ENCODE measurements at regions not wholly inside any gene's neighbourhood (a gene's known extent, or its start where the extent isn't known, plus 50 kb on each side); places are given as distances from the start of the nearest gene placed in this dataset.

DNA sequence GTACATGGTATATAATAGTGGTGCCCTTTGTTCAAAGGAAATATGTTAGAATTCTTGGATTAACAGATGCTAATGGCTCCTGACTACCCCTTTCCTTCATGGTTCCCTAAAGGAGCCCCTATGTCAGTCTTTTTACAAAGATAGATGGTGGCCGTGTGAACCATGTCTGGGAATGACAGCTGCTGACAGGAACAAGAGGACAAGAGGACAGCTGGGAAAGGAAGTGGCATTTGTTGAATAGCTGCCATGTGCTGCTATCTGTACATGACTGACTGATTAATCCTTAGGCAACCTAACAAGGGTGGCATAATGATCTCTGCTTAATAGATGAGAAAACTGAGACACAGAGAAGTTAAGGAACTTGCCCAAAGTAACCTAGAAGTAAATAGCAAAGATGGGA, 321.7 kb downstream of the ZNF621 start:
- no peak for TF ChIP-seq USF2 (IDR thresholded peaks at IDR 0.05; ENCODE audit: low read length)
- no peak for TF ChIP-seq GABPA (IDR thresholded peaks at IDR 0.05; ENCODE audit: borderline replicate concordance, insufficient read depth, low read length)
- TF ChIP-seq CTCF (IDR thresholded peaks at IDR 0.05; ENCODE audit: control extremely low read depth in 1 of 3, insufficient read depth in 1 of 3, low read depth in 1 of 3, low read length in 3 of 3), result no peak
- no peak for TF ChIP-seq YY1 (IDR thresholded peaks at IDR 0.05; ENCODE audit: low read depth, low read length)
- no peak for TF ChIP-seq JUN (IDR thresholded peaks at IDR 0.05; ENCODE audit: low read depth, low read length)
- TF ChIP-seq EGR1 (IDR thresholded peaks at IDR 0.05; ENCODE audit: borderline replicate concordance, low read depth, low read length), result no peak
